Neural cell (in vitro differentiated cells): ENCODE measurements at regions not wholly inside any gene's neighbourhood (a gene's known extent, or its start where the extent isn't known, plus 50 kb on each side); places are given as distances from the start of the nearest gene placed in this dataset.
A peak's percentile ranks its signal among the peaks of the same experiment; 100 is the strongest.

Experiments used
- H2AFZ ChIP-seq: fragments of 200-600, 300-800 bp; sonication (generic), shearing (Covaris generic); 2 replicates; pipeline ENCODE4 v1.6.0; 2014; ENCODE audit warnings: low read depth, mild to moderate bottlenecking, antibody characterized with exemption, low read length, moderate library complexity
- H3F3A ChIP-seq: fragments of 200-600 bp; shearing (Covaris generic); 2 replicates; pipeline ENCODE4 v1.6.1; 2016; ENCODE audit warnings: mild to moderate bottlenecking, moderate library complexity, mixed read lengths, antibody characterized with exemption, low read length; ENCODE audit not compliant: insufficient read depth, poor library complexity, severe bottlenecking
- H3K27ac ChIP-seq: fragments of 200-600, 300-800 bp; sonication (generic), shearing (Covaris generic); 2 replicates; pipeline ENCODE4 v1.5.1; 2014; ENCODE audit warnings: mild to moderate bottlenecking, low read length, moderate library complexity
- H3K27me3 ChIP-seq: fragments of 300-800, 200-600 bp; sonication (generic), shearing (Covaris generic); 2 replicates; pipeline ENCODE4 v1.6.0; 2014; ENCODE audit warnings: mild to moderate bottlenecking, low read depth, low read length, moderate library complexity; ENCODE audit not compliant: insufficient read depth
- H3K36me3 ChIP-seq: fragments of 300-800, 200-600 bp; sonication (generic), shearing (Covaris generic); 2 replicates; pipeline ENCODE4 v1.5.1; 2014; ENCODE audit warnings: mild to moderate bottlenecking, antibody characterized with exemption, low read length, moderate library complexity; ENCODE audit not compliant: insufficient read depth
- H3K4me2 ChIP-seq: fragments of 300-800, 200-600 bp; sonication (generic), shearing (Covaris generic); 2 replicates; pipeline ENCODE4 v1.6.0; 2014; ENCODE audit warnings: mild to moderate bottlenecking, low read length
- H3K4me3 ChIP-seq: fragments of 300-800, 200-600 bp; sonication (generic), shearing (Covaris generic); 2 replicates; pipeline ENCODE4 v1.5.1; 2014; ENCODE audit warnings: mild to moderate bottlenecking, low read length, moderate library complexity
- H3K79me2 ChIP-seq: fragments of 200-600 bp; shearing (Covaris generic); replicated peaks from 2 replicates; pipeline ENCODE4 v1.6.0; 2014; ENCODE audit warnings: mild to moderate bottlenecking, low read length, moderate library complexity; ENCODE audit not compliant: insufficient read depth
- H3K9ac ChIP-seq: fragments of 300-800, 200-600 bp; sonication (generic), shearing (Covaris generic); 2 replicates; pipeline ENCODE4 v1.6.1; 2016; ENCODE audit warnings: mild to moderate bottlenecking, low read length, mixed read lengths
- H3K9me2 ChIP-seq: fragments of 200-600 bp; shearing (Covaris generic); 2 replicates; pipeline ENCODE4 v1.6.1; 2016; ENCODE audit warnings: mild to moderate bottlenecking, low read length, mixed read lengths; ENCODE audit not compliant: insufficient read depth
- H3K9me3 ChIP-seq: fragments of 200-600, 300-800 bp; sonication (generic), shearing (Covaris generic); 2 replicates; pipeline ENCODE4 v1.6.1; 2016; ENCODE audit warnings: mild to moderate bottlenecking, mixed run types, low read length, moderate library complexity, mixed read lengths
- H4K20me1 ChIP-seq: fragments of 200-600 bp; shearing (Covaris generic); 2 replicates; pipeline ENCODE4 v1.6.1; 2016; ENCODE audit warnings: mild to moderate bottlenecking, mixed run types; ENCODE audit not compliant: insufficient read depth
- CTCF ChIP-seq: fragments of 450-650 bp; IDR thresholded peaks from 2 replicates; pipeline ENCODE4 v1.5.1; 2014; ENCODE audit warnings: antibody characterized with exemption, mild to moderate bottlenecking, moderate library complexity; ENCODE audit not compliant: poor library complexity, severe bottlenecking
- EP300 ChIP-seq: fragments of 450-650 bp; conservative IDR thresholded peaks from 2 replicates; pipeline ENCODE4 v1.6.1; 2014; ENCODE audit warnings: antibody characterized with exemption, mild to moderate bottlenecking, moderate library complexity; ENCODE audit not compliant: poor library complexity, severe bottlenecking
- EZH2 ChIP-seq: fragments of 200-600, 300-800 bp; shearing (Covaris generic), sonication (generic); IDR thresholded peaks from 2 replicates; pipeline ENCODE4 v1.6.1; 2014; ENCODE audit warnings: antibody characterized with exemption, low read length, borderline replicate concordance, mild to moderate bottlenecking; ENCODE audit not compliant: insufficient read depth, poor library complexity, severe bottlenecking
- MXI1 ChIP-seq: fragments of 450-650 bp; conservative IDR thresholded peaks from 2 replicates; pipeline ENCODE4 v1.6.1; 2014; ENCODE audit warnings: antibody characterized with exemption, mild to moderate bottlenecking; ENCODE audit not compliant: poor library complexity, severe bottlenecking
- POLR2AphosphoS5 ChIP-seq: IDR thresholded peaks from 2 replicates; pipeline ENCODE4 v1.6.1; 2012
- RAD21 ChIP-seq: fragments of 450-650 bp; conservative IDR thresholded peaks from 2 replicates; pipeline ENCODE4 v1.6.1; 2014; ENCODE audit warnings: antibody characterized with exemption, mild to moderate bottlenecking, moderate library complexity
- REST ChIP-seq: IDR thresholded peaks from 2 replicates; pipeline ENCODE4 v1.6.1; 2012; ENCODE audit warnings: borderline replicate concordance
- SMC3 ChIP-seq: fragments of 450-650 bp; conservative IDR thresholded peaks from 2 replicates; pipeline ENCODE4 v1.6.1; 2014; ENCODE audit warnings: antibody characterized with exemption, mild to moderate bottlenecking, moderate library complexity; ENCODE audit not compliant: poor library complexity
- TAF1 ChIP-seq: IDR thresholded peaks from 2 replicates; pipeline ENCODE4 v1.6.1; 2012; ENCODE audit warnings: low read depth

GRCh38 chr5:152503206-152503605, 98.1 kb upstream of the NMUR2 start:
- Histone ChIP-seq H3K27me3 (no peaks in the 10 kb centered on the region), H3F3A (no peaks in the 10 kb centered on the region), H3K27ac (no peak overlapping the region), H3K9ac (no peak overlapping the region), H2AFZ (no peak overlapping the region), H3K79me2 (no peaks in the 10 kb centered on the region), H4K20me1 (no peaks in the 10 kb centered on the region), H3K4me3 (no peak overlapping the region), H3K36me3 (no peaks in the 10 kb centered on the region), H3K9me3 (no peaks in the 10 kb centered on the region), H3K9me2 (no peaks in the 10 kb centered on the region), H3K4me2 (no peak overlapping the region)
- TF ChIP-seq TAF1: no peak
- TF ChIP-seq RAD21: no peak
- no peak for TF ChIP-seq EZH2
- TF ChIP-seq POLR2AphosphoS5: no peak
- no peak for TF ChIP-seq REST
- TF ChIP-seq MXI1: no peak
- TF ChIP-seq EP300: no peak
- no peak for TF ChIP-seq CTCF
- TF ChIP-seq SMC3: no peak

- H3K9me3 ChIP-seq: no peaks in the 10 kb centered on the region
- H3K4me3 ChIP-seq: no peak overlapping the region
- no peak overlapping the region for H2AFZ ChIP-seq
- no peaks in the 10 kb centered on the region for H3K9me2 ChIP-seq
- H3K36me3 ChIP-seq: no peaks in the 10 kb centered on the region
- no peak overlapping the region for H3K4me2 ChIP-seq
- H3K79me2 ChIP-seq: no peaks in the 10 kb centered on the region
- H3K27me3 ChIP-seq: no peaks in the 10 kb centered on the region
- H3K27ac ChIP-seq: no peak overlapping the region
- no peaks in the 10 kb centered on the region for H3F3A ChIP-seq
- no peaks in the 10 kb centered on the region for H4K20me1 ChIP-seq
- TF ChIP-seq RAD21 (peak; percentile 83), CTCF (peak; percentile 88), SMC3 (peak; percentile 90), MXI1 (no peak)
- no peak overlapping the region for H3K9ac ChIP-seq
These were observed 100.5 kb upstream of the NMUR2 start for GRCh38 chr5:152505442-152506042.
